ENCODE measurements at regions not wholly inside any gene's neighbourhood (a gene's known extent, or its start where the extent isn't known, plus 50 kb on each side); places are given as distances from the start of the nearest gene placed in this dataset.

- H3K4me3 ChIP-seq (ENCODE audit: low read length), result no peak overlapping the region
- no peak for TF ChIP-seq CTCF (conservative IDR thresholded peaks at IDR 0.05; ENCODE audit: low read length)
- DNase-seq (ENCODE audit: low read depth), result no peak
Observed at GRCh38 chr1:182118851-182119250, 57.3 kb upstream of the ZNF648 start.

GRCh38 chr1:182114627-182115023, 53.1 kb upstream of the ZNF648 start:
- no peak overlapping the region for H3K4me3 ChIP-seq (ENCODE audit: low read length)
- DNase-seq (ENCODE audit: low read depth), result no peak

GRCh38 chr1:182113879-182114626, 52.5 kb upstream of the ZNF648 start:
- DNase-seq (ENCODE audit: low read depth), result no peak
- no peak for TF ChIP-seq CTCF (conservative IDR thresholded peaks at IDR 0.05; ENCODE audit: low read length)
- H3K4me3 ChIP-seq (ENCODE audit: low read length), result no peak overlapping the region

More at GRCh38 chr1:182114627-182115023, 53.1 kb upstream of the ZNF648 start:
- TF ChIP-seq CTCF (conservative IDR thresholded peaks at IDR 0.05; ENCODE audit: low read length), result no peak

- no peak for TF ChIP-seq CTCF (conservative IDR thresholded peaks at IDR 0.05; ENCODE audit: low read length)
- H3K4me3 ChIP-seq (ENCODE audit: low read length), result no peak overlapping the region
- no peak for DNase-seq (ENCODE audit: low read depth)
Observed at GRCh38 chr1:182111496-182111895, 50.0 kb upstream of the ZNF648 start.

Measured in AG10803 (cell line).